ENCODE measurements at regions not wholly inside any gene's neighbourhood (a gene's known extent, or its start where the extent isn't known, plus 50 kb on each side); places are given as distances from the start of the nearest gene placed in this dataset.

- H3K4me3 ChIP-seq, result no peak overlapping the region
- H3K4me1 ChIP-seq, result no peaks in the 10 kb centered on the region
- no peak for TF ChIP-seq POLR2AphosphoS5 (IDR thresholded peaks at IDR 0.05)
- TF ChIP-seq POLR2A (IDR thresholded peaks at IDR 0.05), result no peak
- TF ChIP-seq CTCF (IDR thresholded peaks at IDR 0.05 in 8 of 11, conservative IDR thresholded peaks at IDR 0.05 in 3 of 11), result no peak
- H3K27me3 ChIP-seq (replicated peaks in 1 of 7), result no peaks in the 10 kb centered on the region
- peaks cover 2 to 58% (median 40%) of the 10 kb centered on the region in 8 donors for H3K9me3 ChIP-seq
- DNase-seq, result no peak
- intact Hi-C loops (cut with DNase I; ENCODE audit: low total_unique reads), result no loop called here
- no peak overlapping the region for H3K27ac ChIP-seq
- 84 to 96% (median 89%) methylated on average over 4 of the region's 4 CpGs for WGBS, 5 donors
- no peaks in the 10 kb centered on the region for H3K36me3 ChIP-seq
Measured at GRCh38 chr2:125886153-125886552, 769.8 kb upstream of the GYPC start.

GRCh38 chr2:125901278-125901677 lies 754.7 kb upstream of the GYPC start:
- Histone ChIP-seq H3K4me1 (no peaks in the 10 kb centered on the region), H3K27ac (no peak overlapping the region), H3K27me3 (replicated peaks in 1 of 7) (no peaks in the 10 kb centered on the region), H3K36me3 (no peaks in the 10 kb centered on the region), H3K4me3 (no peak overlapping the region), H3K9me3 (peaks cover 0 to 35% (median 26%) of the 10 kb centered on the region in 8 donors)
- TF ChIP-seq POLR2AphosphoS5 (IDR thresholded peaks at IDR 0.05), result no peak
- no peak for TF ChIP-seq POLR2A (IDR thresholded peaks at IDR 0.05)
- TF ChIP-seq CTCF (IDR thresholded peaks at IDR 0.05 in 8 of 11, conservative IDR thresholded peaks at IDR 0.05 in 3 of 11), result no peak
- DNase-seq, result no peak
- intact Hi-C loops (cut with DNase I; ENCODE audit: low total_unique reads), result no loop called here

GRCh38 chr2:125925891-125926546 lies 729.9 kb upstream of the GYPC start:
- Histone ChIP-seq H3K27me3 (replicated peaks in 1 of 7) (no peaks in the 10 kb centered on the region), H3K9me3 (peaks cover 0 to 4% (median 0%) of the 10 kb centered on the region in 8 donors), H3K4me3 (no peak overlapping the region), H3K27ac (no peak overlapping the region), H3K36me3 (no peaks in the 10 kb centered on the region), H3K4me1 (no peaks in the 10 kb centered on the region)
- no peak for DNase-seq
- intact Hi-C loops (cut with DNase I; ENCODE audit: low total_unique reads), result no loop called here
- TF ChIP-seq POLR2AphosphoS5 (IDR thresholded peaks at IDR 0.05), result no peak
- 80 to 88% (median 83%) methylated on average over 7 of the region's 7 CpGs for WGBS, 5 donors

GRCh38 chr2:125935559-125935958 lies 720.4 kb upstream of the GYPC start:
- intact Hi-C loops (cut with DNase I; ENCODE audit: low total_unique reads), result no loop called here
- TF ChIP-seq POLR2AphosphoS5 (IDR thresholded peaks at IDR 0.05) (no peak), POLR2A (IDR thresholded peaks at IDR 0.05) (no peak), CTCF (IDR thresholded peaks at IDR 0.05 in 8 of 11, conservative IDR thresholded peaks at IDR 0.05 in 3 of 11) (no peak)
- 66 to 89% (median 76%) methylated on average over 2 of the region's 2 CpGs for WGBS, 5 donors
- H3K27me3 ChIP-seq (replicated peaks in 1 of 7), result no peaks in the 10 kb centered on the region
- no peaks in the 10 kb centered on the region for H3K4me1 ChIP-seq
- H3K27ac ChIP-seq, result no peak overlapping the region
- no peak for DNase-seq
- H3K9me3 ChIP-seq, result peaks cover 0 to 12% (median 0%) of the 10 kb centered on the region in 8 donors
- no peaks in the 10 kb centered on the region for H3K36me3 ChIP-seq
- no peak overlapping the region for H3K4me3 ChIP-seq

All from spleen (tissue), 11 donors.